ENCODE measurements at regions not wholly inside any gene's neighbourhood (a gene's known extent, or its start where the extent isn't known, plus 50 kb on each side); places are given as distances from the start of the nearest gene placed in this dataset.
"Not testable (repeated sequence)": the region's sequence is repeated elsewhere in the genome, so short reads cannot be mapped to it uniquely, and the experiment has no call there.

DNA sequence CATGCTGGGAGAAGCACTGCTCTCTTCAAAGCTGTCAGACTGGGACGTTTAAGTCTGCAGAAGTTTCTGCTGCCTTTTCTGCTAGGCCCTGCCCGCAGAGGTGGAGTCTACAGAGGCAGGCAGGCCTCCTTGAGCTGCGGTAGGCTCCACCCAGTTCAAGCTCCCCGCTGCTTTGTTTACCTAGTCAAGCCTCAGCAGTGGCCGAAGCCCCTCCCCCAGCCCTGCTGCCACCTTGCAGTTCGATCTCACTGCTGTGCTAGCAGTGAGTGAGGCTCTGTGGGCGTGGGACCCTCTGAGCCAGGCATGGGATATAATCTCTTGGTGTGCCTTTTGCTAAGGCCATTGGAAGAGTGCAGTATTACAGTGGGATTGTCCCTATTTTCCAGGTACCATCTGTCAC, 1540.5 kb downstream of the MAT2B start:
- not testable (repeated sequence) for DNase-seq

DNA sequence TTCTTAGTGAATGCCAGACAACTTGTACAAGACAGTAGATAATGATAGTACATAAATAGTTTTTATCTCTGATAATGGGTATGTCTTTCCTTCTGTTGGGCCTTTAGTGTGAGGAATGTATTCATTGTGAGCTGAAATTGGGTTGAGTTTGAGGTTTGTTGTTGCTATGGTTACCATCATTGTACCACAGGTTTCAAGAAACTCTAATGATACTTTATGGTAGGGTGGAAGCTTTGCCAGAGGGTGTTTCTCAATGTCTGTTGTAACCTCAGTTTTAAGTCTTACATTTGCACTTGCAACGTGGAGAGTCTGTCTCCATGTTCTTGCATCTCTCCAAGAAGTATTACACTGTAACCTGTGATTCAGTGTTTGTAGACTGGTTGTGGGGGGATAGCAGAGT, 1550.1 kb downstream of the MAT2B start:
- DNase-seq, result no peak

DNA sequence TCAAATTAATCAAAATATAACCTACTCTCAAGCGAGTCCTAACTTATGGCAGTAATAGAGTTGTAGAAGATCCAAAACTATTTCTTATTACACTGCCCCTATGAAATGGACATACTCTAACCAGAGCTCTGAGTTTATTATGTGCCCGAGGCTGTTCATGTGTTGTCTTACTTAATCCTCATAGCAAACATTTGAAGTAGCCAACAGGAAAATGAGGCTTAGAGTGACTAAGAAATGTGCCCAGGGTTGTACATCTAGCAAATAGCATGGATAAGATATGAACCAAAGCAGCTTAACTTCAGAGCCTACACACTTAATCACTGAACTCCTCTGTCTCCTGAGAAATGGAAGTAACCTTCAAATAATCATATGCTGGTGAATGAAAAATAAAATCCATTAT, 1551.7 kb downstream of the MAT2B start:
- no peak for DNase-seq

DNA sequence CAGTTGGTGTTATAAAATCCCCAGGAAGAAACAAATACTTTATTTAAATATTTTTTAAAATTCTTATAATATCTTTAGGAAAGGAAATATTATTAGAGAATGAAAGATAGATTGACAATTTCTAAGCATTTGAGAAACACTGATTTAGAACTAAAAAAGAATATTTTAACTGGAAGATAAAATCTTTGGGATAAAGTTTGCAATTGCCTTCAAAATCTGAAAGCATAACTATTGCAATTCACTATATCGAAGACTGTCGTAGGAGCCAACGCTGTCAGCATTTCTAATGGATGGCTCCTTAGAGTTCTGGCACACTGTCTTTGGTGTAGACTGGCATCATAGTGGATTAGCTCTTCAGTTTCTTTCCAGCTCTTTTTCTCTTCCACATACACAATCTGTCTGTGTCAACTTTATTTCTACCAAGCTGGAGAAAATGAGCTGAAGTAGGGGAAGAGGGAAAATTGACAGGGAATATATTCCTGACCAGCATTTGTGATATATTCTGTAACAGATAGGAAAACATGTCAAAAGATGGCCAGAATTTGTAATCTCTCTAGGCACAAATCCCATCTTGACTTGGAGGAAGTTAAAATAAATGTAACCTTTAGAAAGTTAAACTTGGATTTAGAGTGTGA, 1561.4 kb downstream of the MAT2B start:
- DNase-seq, result no peak

DNA sequence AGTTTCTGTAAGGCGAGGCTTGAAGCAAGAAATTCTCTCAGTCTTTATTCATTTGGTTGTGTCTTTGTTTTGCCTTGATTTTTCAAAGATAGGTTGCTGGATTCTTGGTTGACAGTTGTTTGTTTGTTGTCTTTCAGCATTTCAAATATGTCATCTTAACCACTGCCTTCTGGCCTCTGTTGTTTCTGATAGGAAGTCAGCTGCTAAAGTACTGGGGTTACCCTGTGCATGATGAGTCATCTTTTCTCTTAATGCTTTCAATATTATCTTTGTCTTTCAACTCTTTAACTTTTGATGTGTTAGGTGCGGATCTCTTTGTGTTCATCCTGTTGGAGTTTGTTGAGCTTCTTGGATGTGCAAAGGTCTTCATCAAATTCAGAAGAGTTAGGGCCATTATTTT, 1571.3 kb downstream of the MAT2B start:
- no peak for DNase-seq

DNA sequence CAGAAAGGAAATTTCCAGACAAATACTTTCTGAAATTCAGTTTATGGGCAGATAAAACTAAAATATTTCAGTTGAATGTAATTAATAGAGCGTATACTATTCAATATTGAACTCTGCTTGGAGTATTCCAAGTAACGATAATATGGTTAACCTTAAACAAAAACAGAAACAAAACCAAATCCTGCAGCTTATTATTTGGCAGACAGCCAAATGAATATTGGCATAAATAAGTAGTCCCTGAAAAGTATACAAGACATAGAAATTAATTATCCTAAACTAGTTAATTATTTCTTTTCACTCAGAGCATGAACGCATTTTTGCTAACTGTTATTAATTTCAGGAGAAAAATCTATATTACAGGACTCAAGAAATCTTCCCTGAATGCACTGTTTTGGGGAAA, 1574.0 kb downstream of the MAT2B start:
- no peak for DNase-seq

DNA sequence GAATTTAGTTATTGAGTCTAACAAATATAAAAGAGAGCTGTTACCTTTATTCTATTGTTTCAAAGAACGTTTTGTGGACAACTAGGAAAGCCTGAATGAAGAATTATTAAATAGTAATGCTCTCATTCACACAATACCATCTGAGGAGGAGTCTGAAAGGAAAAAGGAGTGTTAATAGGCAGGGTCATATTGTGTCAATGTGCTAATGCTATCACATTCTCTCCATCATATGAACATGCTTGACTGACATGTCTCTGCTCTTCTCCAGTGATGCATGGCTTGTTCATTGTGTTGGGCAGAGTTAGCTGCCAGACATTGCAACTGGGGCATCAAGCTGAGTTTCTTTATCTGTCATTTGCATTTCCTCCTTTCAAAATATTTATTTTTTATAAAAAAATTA, 1578.0 kb downstream of the MAT2B start:
- no peak for DNase-seq

DNA sequence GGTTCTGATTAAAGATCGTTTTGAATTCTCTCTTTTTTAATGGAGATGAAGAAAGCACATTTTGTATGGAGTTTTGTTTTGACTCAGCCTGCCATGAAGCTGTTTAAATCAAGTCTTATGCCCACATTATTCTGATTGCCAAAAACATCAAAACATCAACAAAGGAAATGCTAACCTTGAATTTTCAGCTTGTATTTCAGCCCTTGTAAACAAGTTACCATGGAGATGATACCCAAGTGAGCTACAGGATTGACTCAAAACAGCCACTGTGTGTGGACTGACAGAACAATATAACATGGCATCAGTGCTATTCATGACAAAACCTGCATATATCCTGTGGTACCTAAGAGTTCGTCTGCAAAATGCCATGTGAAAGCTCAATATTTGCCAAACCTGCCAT, 1581.0 kb downstream of the MAT2B start:
- no peak for DNase-seq

DNA sequence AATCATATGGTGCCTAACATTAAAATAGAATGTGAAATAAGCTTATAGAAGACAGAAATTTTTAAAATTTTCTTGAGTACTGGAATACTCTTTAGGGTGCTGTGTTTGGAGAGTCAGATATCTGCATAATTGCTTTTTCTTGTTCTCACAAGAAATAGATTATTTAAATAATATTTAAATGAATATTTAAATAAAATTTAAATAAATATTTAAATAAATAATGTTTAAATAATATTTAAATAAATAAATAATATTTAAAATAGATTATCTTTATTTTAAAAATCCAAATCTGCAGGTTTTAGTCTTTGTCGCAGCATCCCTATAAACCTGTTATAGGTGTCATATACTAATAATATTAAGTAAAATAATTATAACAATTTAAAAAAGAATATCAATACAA, 1589.4 kb downstream of the MAT2B start:
- no peak for DNase-seq

DNA sequence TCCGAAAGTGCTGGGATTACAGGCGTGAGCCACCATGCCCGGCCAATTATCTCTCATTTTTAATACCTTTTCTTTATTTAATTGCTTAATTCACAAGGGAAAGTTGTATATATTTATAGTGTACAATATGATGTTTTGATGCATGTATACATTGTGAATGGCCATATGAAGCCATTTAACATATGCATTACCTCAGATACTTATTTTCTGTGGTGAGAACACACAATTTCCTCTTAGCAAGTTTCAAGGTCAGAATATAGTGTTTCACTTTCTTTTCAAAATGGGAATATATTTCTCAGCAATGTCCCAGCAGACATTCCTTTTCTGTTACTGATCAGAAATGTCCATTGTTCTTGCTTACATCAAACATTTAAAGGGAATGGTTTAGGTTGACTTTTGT, 1596.3 kb downstream of the MAT2B start:
- DNase-seq, result no peak

DNA sequence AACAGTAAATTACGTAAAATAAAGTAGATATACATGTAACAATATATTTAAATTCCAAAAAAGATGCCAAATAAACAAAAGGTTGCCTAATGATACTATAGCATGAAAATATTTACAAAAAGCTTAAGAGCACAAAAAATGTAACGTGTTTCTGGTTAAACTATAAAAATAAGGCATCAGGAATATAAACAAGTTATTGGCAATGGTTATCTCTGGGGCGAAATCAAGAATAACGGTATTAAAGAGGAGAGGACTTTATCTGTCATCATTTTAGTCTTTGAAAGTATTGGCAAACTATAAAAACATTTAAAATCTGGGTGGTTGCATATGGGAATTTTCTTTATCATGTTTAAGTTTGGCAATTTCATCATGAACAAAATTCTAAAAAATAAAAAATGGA, 1599.2 kb downstream of the MAT2B start:
- no peak for DNase-seq

DNA sequence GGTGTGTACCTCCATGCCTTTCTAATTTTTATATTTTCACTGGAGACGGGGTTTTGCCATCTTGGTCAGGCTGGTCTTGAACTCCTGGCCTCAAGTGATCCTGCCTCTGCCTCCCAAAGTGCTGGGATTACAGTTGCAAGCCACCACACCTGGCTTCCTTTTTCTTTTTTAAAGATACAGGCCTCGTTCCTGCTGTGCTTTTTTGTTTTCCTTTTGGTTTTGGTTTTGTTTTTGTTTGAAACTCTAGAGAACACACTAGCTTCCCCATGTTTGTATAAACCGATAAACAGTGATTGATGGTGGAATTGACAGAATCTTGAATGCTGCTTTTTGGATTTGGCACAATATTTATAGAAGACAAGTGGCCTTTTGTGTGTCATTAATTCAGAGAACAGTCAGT, 1603.4 kb downstream of the MAT2B start:
- no peak for DNase-seq

DNA sequence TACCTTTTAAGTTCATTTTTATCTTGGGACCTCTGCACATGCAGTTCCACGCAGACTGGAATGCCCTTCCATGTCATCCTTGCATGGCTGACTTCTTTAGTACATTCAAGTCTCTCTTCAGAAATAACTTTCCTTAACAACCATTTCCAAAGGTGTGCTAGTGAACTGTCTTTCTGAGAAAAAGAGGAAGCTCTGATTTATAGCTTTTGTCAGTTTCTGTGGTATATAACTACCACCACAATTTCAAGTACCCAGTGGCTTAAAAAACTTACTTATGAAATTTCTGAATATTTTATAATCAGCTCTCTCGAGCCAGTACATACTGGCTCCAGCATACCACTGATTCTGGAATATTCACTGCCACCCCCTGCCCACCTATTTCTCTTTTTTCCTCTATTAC, 1613.8 kb downstream of the MAT2B start:
- DNase-seq, result no peak

DNA sequence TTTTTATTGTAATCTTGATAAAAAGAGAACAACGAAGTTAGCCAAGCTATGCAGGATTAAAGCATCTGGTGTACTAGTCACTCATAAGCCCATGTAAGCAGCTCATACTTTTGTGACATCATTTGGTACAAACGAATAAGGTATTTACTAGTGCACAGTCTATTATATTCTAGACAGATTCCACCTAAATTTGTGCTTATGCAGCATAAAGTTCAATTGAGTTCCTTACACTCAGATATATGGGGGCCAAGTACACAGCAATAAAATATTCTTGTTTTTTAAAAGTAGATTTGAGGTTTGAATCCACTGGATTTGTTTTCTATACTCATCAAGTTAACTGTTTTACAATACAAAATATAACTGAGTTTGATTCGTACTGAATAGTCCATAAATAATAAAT, 1621.2 kb downstream of the MAT2B start:
- no peak for DNase-seq

DNA sequence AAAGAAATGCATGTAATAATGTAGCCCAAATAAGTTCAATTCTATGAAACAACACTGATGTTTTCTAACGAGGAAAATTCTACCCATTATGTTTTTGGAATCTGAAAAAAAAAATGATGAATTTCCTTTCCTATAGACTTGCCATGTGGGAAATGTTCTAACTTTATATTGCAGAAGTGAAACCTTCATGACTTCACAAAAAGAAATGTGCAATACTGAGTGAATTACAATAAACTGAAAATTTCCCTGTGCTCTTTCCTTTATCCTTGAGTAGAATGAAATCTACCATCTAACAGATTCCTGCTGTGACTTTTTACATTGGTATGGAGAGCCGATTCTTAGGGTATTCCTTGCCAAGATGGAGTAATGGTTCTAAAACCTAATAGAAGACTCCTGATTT, 1622.5 kb downstream of the MAT2B start:
- no peak for DNase-seq

DNA sequence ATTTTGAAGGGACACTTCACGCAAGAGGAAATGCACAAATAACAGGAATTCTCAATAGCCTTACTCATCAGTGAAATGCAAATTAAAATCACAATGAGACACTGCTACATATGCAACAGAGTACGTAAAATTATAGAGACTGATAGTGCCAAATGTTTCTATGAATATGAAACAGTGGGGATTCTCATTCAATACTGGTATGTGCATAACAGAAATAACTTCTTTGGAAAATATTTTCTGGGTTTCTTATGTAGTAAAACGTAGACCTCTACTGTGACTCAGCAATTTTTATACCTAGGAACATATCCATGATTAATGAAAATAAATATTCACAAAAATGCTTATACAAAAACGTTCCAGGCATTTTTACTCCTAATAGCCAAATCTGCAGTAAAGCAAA, 1625.2 kb downstream of the MAT2B start:
- DNase-seq, result no peak

DNA sequence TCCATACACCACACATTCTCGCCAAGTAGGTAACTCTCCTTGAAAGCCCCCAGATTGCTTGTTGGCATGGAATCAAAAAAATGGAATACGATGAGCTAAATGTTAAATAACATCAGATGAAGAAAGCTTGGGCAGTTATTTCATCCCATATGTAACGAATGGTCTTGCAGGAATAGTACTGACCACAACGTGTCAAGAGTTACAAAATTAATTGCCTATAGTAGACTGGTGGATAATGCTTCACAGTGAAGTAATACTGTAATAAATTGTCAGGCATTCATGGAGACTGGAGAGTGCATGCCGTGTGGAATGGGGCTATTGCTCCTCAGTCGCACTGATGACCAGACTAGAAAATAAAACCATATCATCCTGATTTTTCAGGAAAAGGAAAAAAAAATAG, 1628.7 kb downstream of the MAT2B start:
- no peak for DNase-seq

DNA sequence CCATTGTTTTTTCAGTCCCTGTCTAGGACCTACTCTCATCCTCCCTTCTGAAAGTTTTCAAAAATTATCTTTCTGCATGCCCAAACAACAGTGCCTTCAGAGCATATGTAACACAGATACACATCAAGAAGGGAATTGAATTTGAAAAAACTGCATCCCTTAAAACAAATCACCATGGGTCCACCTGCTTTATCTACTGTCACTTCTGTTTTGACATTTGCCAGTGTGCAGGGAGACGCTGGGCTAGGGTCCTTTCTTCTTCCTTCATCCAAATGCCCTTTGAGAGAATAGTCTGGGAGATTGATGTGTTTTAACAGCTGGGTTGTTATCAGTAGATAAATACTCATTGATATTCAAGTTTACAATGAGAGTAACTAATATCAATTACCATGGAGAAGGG, 1630.1 kb downstream of the MAT2B start:
- no peak for DNase-seq

DNA sequence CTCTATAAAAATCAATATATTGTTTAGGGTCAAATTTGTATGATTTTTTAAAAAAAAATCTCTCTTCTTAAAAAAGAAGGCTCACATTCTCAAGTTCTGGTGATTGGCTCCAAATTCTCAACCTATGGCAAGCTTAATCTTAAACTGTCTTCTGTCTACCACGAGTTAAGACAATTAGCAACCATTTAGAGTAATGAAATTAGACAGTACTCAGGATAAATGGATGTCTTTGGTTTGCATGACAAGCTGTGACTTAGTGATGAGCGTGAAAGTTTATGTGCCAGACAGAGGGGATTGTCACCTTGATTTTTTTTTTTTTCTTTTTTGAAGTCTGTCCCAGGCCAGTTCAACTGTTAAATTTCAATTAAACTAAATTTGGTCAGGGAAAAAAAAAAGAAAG, 1632.3 kb downstream of the MAT2B start:
- DNase-seq, result no peak

DNA sequence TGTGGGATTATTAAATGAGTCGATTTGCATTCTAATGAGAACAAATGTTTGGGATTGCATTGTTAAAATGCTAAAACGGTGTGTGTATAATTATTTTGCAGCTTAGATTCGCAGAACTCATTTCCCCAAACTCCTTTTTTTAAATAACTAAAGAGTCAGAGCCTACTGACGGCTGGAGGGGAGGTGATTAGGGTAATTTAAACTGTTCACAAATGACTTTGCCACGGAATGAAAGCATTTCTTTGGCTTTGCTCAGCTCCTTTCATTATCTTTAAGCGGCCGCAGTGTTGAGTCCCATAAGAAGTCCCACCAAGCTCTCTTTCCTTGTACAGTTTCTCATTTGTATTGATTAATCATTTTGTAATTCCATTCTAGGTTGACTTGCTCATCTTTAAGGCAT, 1632.8 kb downstream of the MAT2B start:
- no peak for DNase-seq

DNA sequence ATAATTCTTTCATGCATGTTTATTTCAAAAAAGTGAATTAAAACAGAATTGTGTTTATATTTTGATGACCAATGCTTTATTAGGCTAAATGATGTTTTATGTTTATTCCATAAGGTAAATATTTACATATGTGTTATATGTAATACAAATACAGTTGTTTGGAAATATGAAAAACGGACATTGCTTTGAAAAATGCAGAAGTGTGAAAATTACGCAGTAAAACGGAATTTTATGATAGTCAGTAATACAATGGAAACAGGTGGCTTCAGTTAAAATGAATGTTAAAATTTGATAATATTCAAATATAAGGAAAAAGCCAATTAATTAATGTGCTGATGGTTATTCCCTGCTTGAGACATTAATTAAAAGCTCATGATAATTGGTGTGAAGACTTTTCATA, 1633.8 kb downstream of the MAT2B start:
- no peak for DNase-seq

DNA sequence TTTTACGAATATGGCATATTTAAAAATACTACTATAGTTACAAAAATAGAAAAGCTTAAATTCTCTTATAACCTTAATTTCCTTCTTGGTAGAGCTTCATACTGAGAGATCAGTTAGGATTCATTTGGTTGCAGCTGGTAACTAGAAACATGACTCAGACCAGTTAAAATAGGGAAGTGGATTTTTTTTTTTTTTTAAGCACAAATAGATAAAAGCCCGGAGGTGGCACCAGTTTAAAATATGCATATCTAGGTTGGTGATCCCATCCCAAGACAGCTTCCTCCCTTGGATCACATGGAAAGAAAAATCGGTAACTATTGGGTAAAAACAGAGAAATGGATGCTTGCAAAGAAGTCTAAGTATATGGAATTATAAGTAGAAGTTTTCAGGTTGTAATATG, 1634.3 kb downstream of the MAT2B start:
- no peak for DNase-seq

DNA sequence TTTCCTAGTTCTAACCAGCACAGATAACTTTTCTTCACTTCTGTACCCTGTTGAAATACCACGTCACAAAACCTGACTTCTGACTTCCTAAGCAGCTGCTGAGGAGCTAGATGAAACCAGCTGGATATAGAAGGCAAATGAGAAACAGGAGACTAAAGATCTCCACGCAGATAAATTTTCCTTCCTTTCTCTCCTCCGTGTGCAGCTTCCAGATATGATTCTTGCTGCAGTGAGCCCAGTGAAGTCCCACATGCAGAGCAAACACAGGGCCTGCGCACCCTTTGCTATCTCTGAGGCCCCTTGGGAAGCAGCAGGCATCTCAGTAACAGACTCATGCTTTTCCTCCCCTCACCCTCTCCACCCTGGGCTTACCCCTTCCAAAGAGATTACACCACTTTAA, 1638.3 kb downstream of the MAT2B start:
- no peak for DNase-seq

DNA sequence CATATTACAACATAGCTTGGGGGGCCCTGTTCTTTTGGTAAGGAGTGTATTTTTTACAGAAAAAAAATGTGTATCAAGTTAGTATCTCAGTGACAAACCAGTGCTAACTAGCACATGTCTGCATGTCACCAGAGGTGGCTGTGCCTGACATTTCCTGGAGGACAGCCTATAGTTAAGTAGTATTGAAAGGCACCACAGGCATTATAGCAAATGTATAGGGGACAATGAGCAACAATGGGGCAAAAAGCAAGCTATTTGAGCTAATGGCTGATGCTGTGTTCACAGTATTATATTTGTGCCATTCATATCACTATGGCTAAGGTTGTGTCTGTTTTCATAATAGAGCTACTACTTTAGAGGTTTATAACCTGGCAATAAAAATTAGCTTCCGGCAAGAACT, 1644.0 kb downstream of the MAT2B start:
- DNase-seq, result no peak

DNA sequence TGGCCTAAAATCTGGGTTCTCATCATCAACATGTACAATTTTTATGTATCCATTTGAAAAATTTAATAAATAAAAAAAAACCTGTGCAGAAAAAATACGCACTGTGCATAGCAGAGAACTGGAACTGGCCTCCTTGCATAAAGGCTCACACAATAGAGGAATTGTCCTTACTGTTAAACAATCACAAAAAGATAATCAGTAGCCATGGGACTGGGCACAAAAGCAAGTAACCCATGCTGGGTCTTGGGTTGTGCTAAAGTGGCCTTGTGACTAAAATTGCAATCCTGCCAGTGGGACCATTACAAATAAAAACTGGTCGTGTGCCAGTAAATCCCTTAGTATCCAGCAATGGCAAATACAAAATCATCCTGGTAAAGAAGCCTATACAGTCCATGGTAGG, 1646.6 kb downstream of the MAT2B start:
- DNase-seq, result no peak

DNA sequence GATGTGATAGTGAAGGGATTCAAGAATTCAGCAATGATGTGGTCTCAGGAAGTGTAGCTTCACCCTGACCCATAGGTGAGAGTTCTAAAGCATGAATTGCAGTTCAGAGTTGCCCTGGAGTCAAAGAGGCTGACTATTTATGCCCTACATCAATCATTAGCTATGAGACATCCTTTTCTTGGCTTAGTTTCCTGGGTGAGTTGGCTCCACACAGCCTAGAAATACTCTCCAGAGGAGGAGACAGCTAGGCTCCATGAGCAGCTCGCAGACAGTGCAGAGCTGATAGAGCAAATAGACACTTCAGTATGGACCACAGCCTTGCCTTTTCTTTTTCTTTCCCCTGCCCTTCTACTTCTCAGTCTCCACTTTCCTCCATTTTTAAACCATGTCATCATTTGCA, 1651.8 kb downstream of the MAT2B start:
- no peak for DNase-seq
